ENCODE measurements at regions not wholly inside any gene's neighbourhood (a gene's known extent, or its start where the extent isn't known, plus 50 kb on each side); places are given as distances from the start of the nearest gene placed in this dataset.

GRCh38 chr16:52191531-52192134 is 355.3 kb downstream of the TOX3 start:
- no peak overlapping the region for H3K4me3 ChIP-seq (ENCODE audit: insufficient read depth, low read depth, low read length, poor library complexity, severe bottlenecking)
- no peaks in the 10 kb centered on the region for H3K4me1 ChIP-seq (ENCODE audit: control insufficient read depth, insufficient read depth, low read length, poor library complexity, severe bottlenecking)
- no peaks in the 10 kb centered on the region for H3K27me3 ChIP-seq (replicated peaks; ENCODE audit: control insufficient read depth, insufficient read depth, low read length, poor library complexity, severe bottlenecking)
- DNase-seq = peak in 1 of 3 donors; percentile 21
- H3K9me3 ChIP-seq (ENCODE audit: control insufficient read depth, low read length) = no peaks in the 10 kb centered on the region
- no peaks in the 10 kb centered on the region for H3K36me3 ChIP-seq (ENCODE audit: control insufficient read depth, insufficient read depth, low read length)
- H3K27ac ChIP-seq (ENCODE audit: insufficient read depth, low read length, poor library complexity, severe bottlenecking) = no peak overlapping the region

- Histone ChIP-seq H3K9me3 (ENCODE audit: control insufficient read depth, low read length) (no peaks in the 10 kb centered on the region), H3K27me3 (replicated peaks; ENCODE audit: control insufficient read depth, insufficient read depth, low read length, poor library complexity, severe bottlenecking) (no peaks in the 10 kb centered on the region), H3K4me1 (ENCODE audit: control insufficient read depth, insufficient read depth, low read length, poor library complexity, severe bottlenecking) (no peaks in the 10 kb centered on the region), H3K27ac (ENCODE audit: insufficient read depth, low read length, poor library complexity, severe bottlenecking) (no peak overlapping the region), H3K4me3 (ENCODE audit: insufficient read depth, low read depth, low read length, poor library complexity, severe bottlenecking) (no peak overlapping the region), H3K36me3 (ENCODE audit: control insufficient read depth, insufficient read depth, low read length) (no peaks in the 10 kb centered on the region)
- DNase-seq = no peak
Measured at GRCh38 chr16:52184336-52184735, 362.6 kb downstream of the TOX3 start.

- no peaks in the 10 kb centered on the region for H3K27me3 ChIP-seq (replicated peaks; ENCODE audit: control insufficient read depth, insufficient read depth, low read length, poor library complexity, severe bottlenecking)
- H3K9me3 ChIP-seq (ENCODE audit: control insufficient read depth, low read length) = no peaks in the 10 kb centered on the region
- H3K27ac ChIP-seq (ENCODE audit: insufficient read depth, low read length, poor library complexity, severe bottlenecking) = no peak overlapping the region
- no peaks in the 10 kb centered on the region for H3K36me3 ChIP-seq (ENCODE audit: control insufficient read depth, insufficient read depth, low read length)
- H3K4me3 ChIP-seq (ENCODE audit: insufficient read depth, low read depth, low read length, poor library complexity, severe bottlenecking) = no peak overlapping the region
- DNase-seq = no peak
- H3K4me1 ChIP-seq (ENCODE audit: control insufficient read depth, insufficient read depth, low read length, poor library complexity, severe bottlenecking) = no peaks in the 10 kb centered on the region
Measured at GRCh38 chr16:52182840-52183239, 364.1 kb downstream of the TOX3 start.

- Histone ChIP-seq H3K27ac (ENCODE audit: insufficient read depth, low read length, poor library complexity, severe bottlenecking) (no peak overlapping the region), H3K36me3 (ENCODE audit: control insufficient read depth, insufficient read depth, low read length) (no peaks in the 10 kb centered on the region), H3K4me1 (ENCODE audit: control insufficient read depth, insufficient read depth, low read length, poor library complexity, severe bottlenecking) (no peaks in the 10 kb centered on the region), H3K4me3 (ENCODE audit: insufficient read depth, low read depth, low read length, poor library complexity, severe bottlenecking) (no peak overlapping the region), H3K27me3 (replicated peaks; ENCODE audit: control insufficient read depth, insufficient read depth, low read length, poor library complexity, severe bottlenecking) (no peaks in the 10 kb centered on the region), H3K9me3 (ENCODE audit: control insufficient read depth, low read length) (no peaks in the 10 kb centered on the region)
- no peak for DNase-seq
Measured at GRCh38 chr16:52174168-52174567, 372.8 kb downstream of the TOX3 start.

- DNase-seq = no peak
- Histone ChIP-seq H3K4me3 (ENCODE audit: insufficient read depth, low read depth, low read length, poor library complexity, severe bottlenecking) (no peak overlapping the region), H3K27me3 (replicated peaks; ENCODE audit: control insufficient read depth, insufficient read depth, low read length, poor library complexity, severe bottlenecking) (no peaks in the 10 kb centered on the region), H3K27ac (ENCODE audit: insufficient read depth, low read length, poor library complexity, severe bottlenecking) (no peak overlapping the region), H3K4me1 (ENCODE audit: control insufficient read depth, insufficient read depth, low read length, poor library complexity, severe bottlenecking) (no peaks in the 10 kb centered on the region), H3K36me3 (ENCODE audit: control insufficient read depth, insufficient read depth, low read length) (no peaks in the 10 kb centered on the region), H3K9me3 (ENCODE audit: control insufficient read depth, low read length) (no peaks in the 10 kb centered on the region)
Measured at GRCh38 chr16:52171481-52171880, 375.5 kb downstream of the TOX3 start.

GRCh38 chr16:52167328-52167727 is 379.6 kb downstream of the TOX3 start:
- no peaks in the 10 kb centered on the region for H3K9me3 ChIP-seq (ENCODE audit: control insufficient read depth, low read length)
- H3K4me3 ChIP-seq (ENCODE audit: insufficient read depth, low read depth, low read length, poor library complexity, severe bottlenecking) = no peak overlapping the region
- H3K4me1 ChIP-seq (ENCODE audit: control insufficient read depth, insufficient read depth, low read length, poor library complexity, severe bottlenecking) = no peaks in the 10 kb centered on the region
- H3K27me3 ChIP-seq (replicated peaks; ENCODE audit: control insufficient read depth, insufficient read depth, low read length, poor library complexity, severe bottlenecking) = no peaks in the 10 kb centered on the region
- no peaks in the 10 kb centered on the region for H3K36me3 ChIP-seq (ENCODE audit: control insufficient read depth, insufficient read depth, low read length)
- no peak for DNase-seq
- H3K27ac ChIP-seq (ENCODE audit: insufficient read depth, low read length, poor library complexity, severe bottlenecking) = no peak overlapping the region

- no peaks in the 10 kb centered on the region for H3K27me3 ChIP-seq (replicated peaks; ENCODE audit: control insufficient read depth, insufficient read depth, low read length, poor library complexity, severe bottlenecking)
- no peak overlapping the region for H3K27ac ChIP-seq (ENCODE audit: insufficient read depth, low read length, poor library complexity, severe bottlenecking)
- DNase-seq = no peak
- no peaks in the 10 kb centered on the region for H3K4me1 ChIP-seq (ENCODE audit: control insufficient read depth, insufficient read depth, low read length, poor library complexity, severe bottlenecking)
- H3K9me3 ChIP-seq (ENCODE audit: control insufficient read depth, low read length) = no peaks in the 10 kb centered on the region
- H3K36me3 ChIP-seq (ENCODE audit: control insufficient read depth, insufficient read depth, low read length) = no peaks in the 10 kb centered on the region
- H3K4me3 ChIP-seq (ENCODE audit: insufficient read depth, low read depth, low read length, poor library complexity, severe bottlenecking) = no peak overlapping the region
Measured at GRCh38 chr16:52165961-52166360, 381.0 kb downstream of the TOX3 start.

- Histone ChIP-seq H3K4me1 (ENCODE audit: control insufficient read depth, insufficient read depth, low read length, poor library complexity, severe bottlenecking) (no peaks in the 10 kb centered on the region), H3K9me3 (ENCODE audit: control insufficient read depth, low read length) (no peaks in the 10 kb centered on the region), H3K4me3 (ENCODE audit: insufficient read depth, low read depth, low read length, poor library complexity, severe bottlenecking) (no peak overlapping the region), H3K36me3 (ENCODE audit: control insufficient read depth, insufficient read depth, low read length) (no peaks in the 10 kb centered on the region), H3K27ac (ENCODE audit: insufficient read depth, low read length, poor library complexity, severe bottlenecking) (no peak overlapping the region), H3K27me3 (replicated peaks; ENCODE audit: control insufficient read depth, insufficient read depth, low read length, poor library complexity, severe bottlenecking) (no peaks in the 10 kb centered on the region)
- DNase-seq = no peak
Measured at GRCh38 chr16:52149003-52149402, 397.9 kb downstream of the TOX3 start.

- Histone ChIP-seq H3K4me3 (ENCODE audit: insufficient read depth, low read depth, low read length, poor library complexity, severe bottlenecking) (no peak overlapping the region), H3K36me3 (ENCODE audit: control insufficient read depth, insufficient read depth, low read length) (no peaks in the 10 kb centered on the region), H3K27me3 (replicated peaks; ENCODE audit: control insufficient read depth, insufficient read depth, low read length, poor library complexity, severe bottlenecking) (no peaks in the 10 kb centered on the region), H3K4me1 (ENCODE audit: control insufficient read depth, insufficient read depth, low read length, poor library complexity, severe bottlenecking) (no peaks in the 10 kb centered on the region), H3K27ac (ENCODE audit: insufficient read depth, low read length, poor library complexity, severe bottlenecking) (no peak overlapping the region), H3K9me3 (ENCODE audit: control insufficient read depth, low read length) (no peaks in the 10 kb centered on the region)
- DNase-seq = no peak
Measured at GRCh38 chr16:52141871-52142270, 405.1 kb downstream of the TOX3 start.

- Histone ChIP-seq H3K27me3 (replicated peaks; ENCODE audit: control insufficient read depth, insufficient read depth, low read length, poor library complexity, severe bottlenecking) (no peaks in the 10 kb centered on the region), H3K9me3 (ENCODE audit: control insufficient read depth, low read length) (no peaks in the 10 kb centered on the region), H3K4me1 (ENCODE audit: control insufficient read depth, insufficient read depth, low read length, poor library complexity, severe bottlenecking) (no peaks in the 10 kb centered on the region), H3K27ac (ENCODE audit: insufficient read depth, low read length, poor library complexity, severe bottlenecking) (no peak overlapping the region), H3K36me3 (ENCODE audit: control insufficient read depth, insufficient read depth, low read length) (no peaks in the 10 kb centered on the region), H3K4me3 (ENCODE audit: insufficient read depth, low read depth, low read length, poor library complexity, severe bottlenecking) (no peak overlapping the region)
- DNase-seq = no peak
Measured at GRCh38 chr16:52128361-52128760, 418.6 kb downstream of the TOX3 start.

Measured in effector memory CD4-positive, alpha-beta T cell (primary cell).